ENCODE measurements at regions not wholly inside any gene's neighbourhood (a gene's known extent, or its start where the extent isn't known, plus 50 kb on each side); places are given as distances from the start of the nearest gene placed in this dataset.

DNA sequence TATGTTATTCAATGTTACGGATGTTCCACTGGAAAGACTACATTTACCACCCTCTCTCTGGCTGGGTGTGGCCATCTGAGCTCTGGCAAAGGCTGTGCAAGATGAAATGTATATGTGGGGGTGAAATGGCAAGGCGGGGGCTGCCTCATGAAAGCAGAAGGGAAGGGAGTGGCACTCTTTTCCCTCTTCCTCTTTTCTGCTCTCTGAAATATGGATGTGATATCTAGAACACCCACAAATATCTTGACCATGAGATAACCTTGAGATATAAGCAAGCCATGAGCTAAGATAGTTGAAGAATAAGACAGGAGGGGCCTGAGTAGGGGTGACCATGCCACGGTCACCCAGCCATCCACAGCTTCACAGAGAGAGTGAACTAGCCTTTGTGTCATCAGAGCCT lies 367.8 kb upstream of the ID2 start:
- H3K27ac Mint-ChIP-seq = no peak overlapping the region
- H3K36me3 Mint-ChIP-seq (ENCODE audit: low read depth) = no peaks in the 10 kb centered on the region
- H3K4me3 Mint-ChIP-seq = no peak overlapping the region
- H3K27me3 Mint-ChIP-seq (ENCODE audit: insufficient read depth) = peaks cover 24% of the 10 kb centered on the region
- no peak for DNase-seq
- H3K4me1 Mint-ChIP-seq (ENCODE audit: low read depth) = no peaks in the 10 kb centered on the region
- H3K9me3 Mint-ChIP-seq = no peaks in the 10 kb centered on the region; the same call in 1 of the 2 replicates
- TF ChIP-seq, protein P1, sequence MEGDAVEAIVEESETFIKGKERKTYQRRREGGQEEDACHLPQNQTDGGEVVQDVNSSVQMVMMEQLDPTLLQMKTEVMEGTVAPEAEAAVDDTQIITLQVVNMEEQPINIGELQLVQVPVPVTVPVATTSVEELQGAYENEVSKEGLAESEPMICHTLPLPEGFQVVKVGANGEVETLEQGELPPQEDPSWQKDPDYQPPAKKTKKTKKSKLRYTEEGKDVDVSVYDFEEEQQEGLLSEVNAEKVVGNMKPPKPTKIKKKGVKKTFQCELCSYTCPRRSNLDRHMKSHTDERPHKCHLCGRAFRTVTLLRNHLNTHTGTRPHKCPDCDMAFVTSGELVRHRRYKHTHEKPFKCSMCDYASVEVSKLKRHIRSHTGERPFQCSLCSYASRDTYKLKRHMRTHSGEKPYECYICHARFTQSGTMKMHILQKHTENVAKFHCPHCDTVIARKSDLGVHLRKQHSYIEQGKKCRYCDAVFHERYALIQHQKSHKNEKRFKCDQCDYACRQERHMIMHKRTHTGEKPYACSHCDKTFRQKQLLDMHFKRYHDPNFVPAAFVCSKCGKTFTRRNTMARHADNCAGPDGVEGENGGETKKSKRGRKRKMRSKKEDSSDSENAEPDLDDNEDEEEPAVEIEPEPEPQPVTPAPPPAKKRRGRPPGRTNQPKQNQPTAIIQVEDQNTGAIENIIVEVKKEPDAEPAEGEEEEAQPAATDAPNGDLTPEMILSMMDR (IDR thresholded peaks at IDR 0.05) = no peak

DNA sequence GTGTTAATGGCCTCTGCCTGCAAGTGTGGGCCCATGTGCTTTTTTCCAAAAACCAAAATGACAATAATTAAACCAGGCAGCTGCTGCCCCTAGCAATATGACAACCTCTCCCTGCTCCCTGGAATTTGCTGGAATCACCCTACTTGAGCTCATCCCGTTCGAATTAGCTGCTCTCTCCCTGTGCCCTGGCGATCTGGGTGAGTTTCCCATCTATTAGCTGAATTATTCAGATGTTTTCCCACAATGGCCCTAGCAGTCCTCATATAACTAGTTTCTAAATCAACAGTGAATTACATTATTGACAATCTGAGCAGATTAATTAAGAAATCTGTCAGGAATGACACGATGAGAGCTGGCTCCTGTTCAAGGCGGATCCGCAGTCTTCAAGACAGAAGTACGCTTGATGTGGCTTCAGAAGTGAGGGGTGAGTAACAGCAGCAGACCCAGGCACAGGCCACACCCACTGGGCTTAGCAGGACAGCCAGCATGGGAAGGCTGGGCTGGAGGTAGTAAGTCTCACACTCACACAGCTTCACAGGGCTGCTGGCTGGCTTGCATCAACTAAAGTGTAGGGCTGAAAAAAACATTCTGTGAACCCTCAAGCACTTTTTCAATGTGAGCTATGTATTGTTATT lies 366.2 kb upstream of the ID2 start:
- Mint-ChIP-seq H3K4me3 (no peak overlapping the region), H3K4me1 (ENCODE audit: low read depth) (no peaks in the 10 kb centered on the region), H3K27me3 (ENCODE audit: insufficient read depth) (peaks cover 24% of the 10 kb centered on the region), H3K27ac (no peak overlapping the region), H3K36me3 (ENCODE audit: low read depth) (no peaks in the 10 kb centered on the region), H3K9me3 (no peaks in the 10 kb centered on the region; the same call in 1 of the 2 replicates)
- no peak for DNase-seq
- TF ChIP-seq, protein P1 (IDR thresholded peaks at IDR 0.05) = no peak

DNA sequence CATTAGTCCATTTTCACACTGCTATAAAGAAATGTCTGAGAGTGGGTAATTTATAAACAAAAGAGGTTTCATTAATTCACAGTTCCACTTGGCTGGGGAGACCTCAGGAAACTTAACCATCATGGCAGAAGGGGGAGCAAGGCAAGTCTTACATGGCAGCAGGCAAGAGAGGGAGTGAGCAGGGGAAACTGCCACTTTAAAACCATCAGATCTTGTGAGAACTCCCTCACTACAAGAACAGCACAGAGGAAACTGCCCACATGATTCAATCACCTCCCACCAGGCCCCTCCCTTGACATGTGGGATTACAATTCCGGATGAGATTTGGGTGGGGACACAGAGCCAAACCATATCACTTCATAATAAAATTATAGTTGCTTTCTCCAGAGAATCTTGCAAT lies 365.5 kb upstream of the ID2 start:
- no peak overlapping the region for H3K27ac Mint-ChIP-seq
- no peak for DNase-seq

DNA sequence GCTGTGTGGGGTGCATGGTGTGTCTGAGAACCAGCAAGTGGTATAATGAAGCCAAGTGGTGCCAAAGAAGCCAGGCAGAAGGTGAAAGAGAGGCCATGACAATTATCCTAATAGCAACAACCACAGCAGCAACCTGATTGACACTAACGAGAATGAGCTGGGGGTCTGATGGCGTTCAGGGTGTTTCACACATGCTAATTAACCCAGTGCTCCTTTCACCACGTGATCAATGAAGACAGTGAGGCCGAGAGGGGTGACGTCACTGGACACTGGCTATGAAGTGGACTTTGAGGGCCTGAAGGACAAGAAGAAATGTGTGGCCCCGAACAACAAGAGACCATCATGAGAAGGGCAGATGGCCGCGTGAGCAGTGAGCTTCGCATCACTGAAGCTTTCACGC lies 364.4 kb upstream of the ID2 start:
- DNase-seq = no peak
- Mint-ChIP-seq H3K27me3 (ENCODE audit: insufficient read depth) (peaks cover 17% of the 10 kb centered on the region), H3K4me3 (no peak overlapping the region), H3K27ac (no peak overlapping the region), H3K4me1 (ENCODE audit: low read depth) (no peaks in the 10 kb centered on the region), H3K36me3 (ENCODE audit: low read depth) (no peaks in the 10 kb centered on the region), H3K9me3 (no peaks in the 10 kb centered on the region; the same call in 1 of the 2 replicates)
- TF ChIP-seq, protein P1 (IDR thresholded peaks at IDR 0.05) = no peak

More for the DNA sequence above, 365.5 kb upstream of the ID2 start:
- peaks cover 22% of the 10 kb centered on the region for H3K27me3 Mint-ChIP-seq (ENCODE audit: insufficient read depth)
- H3K4me1 Mint-ChIP-seq (ENCODE audit: low read depth) = no peaks in the 10 kb centered on the region
- no peaks in the 10 kb centered on the region for H3K36me3 Mint-ChIP-seq (ENCODE audit: low read depth)
- H3K4me3 Mint-ChIP-seq = no peak overlapping the region
- TF ChIP-seq, protein P1 (IDR thresholded peaks at IDR 0.05) = no peak
- H3K9me3 Mint-ChIP-seq = no peaks in the 10 kb centered on the region; the same call in 1 of the 2 replicates

DNA sequence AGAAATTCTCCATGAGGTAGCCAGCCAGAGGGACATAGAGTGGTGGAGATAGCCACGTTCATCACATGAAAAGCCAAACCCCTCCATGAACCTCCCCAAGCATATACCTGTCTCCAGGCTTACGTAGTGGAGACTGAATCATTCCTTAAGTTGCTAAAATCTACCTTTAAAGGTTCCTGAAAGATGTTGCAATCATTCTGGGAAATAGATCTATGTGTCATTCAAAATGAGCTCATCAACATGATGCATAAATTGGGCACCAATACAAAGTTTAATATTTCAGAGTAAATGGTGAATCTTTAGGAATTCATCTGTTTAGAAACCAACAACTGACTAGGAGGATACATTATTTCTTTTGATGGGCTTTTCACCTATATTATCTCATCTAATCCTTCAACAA lies 362.6 kb upstream of the ID2 start:
- no peak overlapping the region for H3K27ac Mint-ChIP-seq
- TF ChIP-seq, protein P1 (IDR thresholded peaks at IDR 0.05) = no peak
- H3K9me3 Mint-ChIP-seq = no peaks in the 10 kb centered on the region; the same call in 1 of the 2 replicates
- H3K36me3 Mint-ChIP-seq (ENCODE audit: low read depth) = no peaks in the 10 kb centered on the region
- DNase-seq = no peak
- no peak overlapping the region for H3K4me3 Mint-ChIP-seq
- no peaks in the 10 kb centered on the region for H3K4me1 Mint-ChIP-seq (ENCODE audit: low read depth)
- peaks cover 16% of the 10 kb centered on the region for H3K27me3 Mint-ChIP-seq (ENCODE audit: insufficient read depth)

Data from HFFc6 (cell line).